ENCODE measurements at regions not wholly inside any gene's neighbourhood (a gene's known extent, or its start where the extent isn't known, plus 50 kb on each side); places are given as distances from the start of the nearest gene placed in this dataset.

GRCh38 chr16:50939356-50939755 lies 197.5 kb downstream of the CYLD start (continued):
- TF ChIP-seq CHD7 (IDR thresholded peaks at IDR 0.05; ENCODE audit: insufficient replicate concordance, low read length) (no peak), JUND (IDR thresholded peaks at IDR 0.05; ENCODE audit: low read length) (no peak), PHF8 (conservative IDR thresholded peaks at IDR 0.05; ENCODE audit: low read depth, low read length) (no peak), CREB1 (IDR thresholded peaks at IDR 0.05) (no peak), KDM4A (IDR thresholded peaks at IDR 0.05; ENCODE audit: low read depth, low read length, severe bottlenecking) (no peak), SP1 (IDR thresholded peaks at IDR 0.05; ENCODE audit: low read depth, low read length) (no peak), JUN (IDR thresholded peaks at IDR 0.05; ENCODE audit: low read depth, low read length) (no peak), SUZ12 (IDR thresholded peaks at IDR 0.05; ENCODE audit: low read length) (no peak), SIRT6 (IDR thresholded peaks at IDR 0.05; ENCODE audit: low read length) (no peak)
